Mammary epithelial cell (primary cell): ENCODE measurements at regions not wholly inside any gene's neighbourhood (a gene's known extent, or its start where the extent isn't known, plus 50 kb on each side); places are given as distances from the start of the nearest gene placed in this dataset.

Experiments used
- CTCF ChIP-seq, 2 donors: IDR thresholded peaks in 1 of 2; conservative IDR thresholded peaks in 1 of 2; 2 replicates each; pipeline ENCODE4 v1.5.1; 2011 to 2012; ENCODE audit warnings: inconsistent platforms in 2 of 2, low read length in 2 of 2, mild to moderate bottlenecking in 2 of 2, control low read depth in 1 of 2, low read depth in 1 of 2; ENCODE audit not compliant: insufficient read depth in 1 of 2; ENCODE audit errors: extremely low read depth in 1 of 2
- EZH2 ChIP-seq: IDR thresholded peaks from 2 replicates; pipeline ENCODE4 v1.6.1; 2012; ENCODE audit warnings: low read length, inconsistent platforms, borderline replicate concordance

- no peak for TF ChIP-seq CTCF (conservative IDR thresholded peaks at IDR 0.05 in 1 of 2, IDR thresholded peaks at IDR 0.05 in 1 of 2; ENCODE audit: extremely low read depth in 1 of 2, insufficient read depth in 1 of 2, low read depth in 1 of 2, low read length in 2 of 2)
- no peak for TF ChIP-seq EZH2
These were observed 111.0 kb upstream of the PTPN13 start for GRCh38 chr4:86483173-86483490.
